GM12873 (cell line): ENCODE measurements at regions not wholly inside any gene's neighbourhood (a gene's known extent, or its start where the extent isn't known, plus 50 kb on each side); places are given as distances from the start of the nearest gene placed in this dataset.

Experiments used
- CTCF ChIP-seq: IDR thresholded peaks from 2 replicates; pipeline ENCODE4 v1.5.1; 2012; ENCODE audit warnings: low read depth, mild to moderate bottlenecking, moderate library complexity, low read length, control low read depth; ENCODE audit not compliant: insufficient read depth; ENCODE audit errors: missing control alignments

- no peak for TF ChIP-seq CTCF
Observed at GRCh38 chr9:135340143-135340655, 139.4 kb upstream of the PPP1R26 start.

GRCh38 chr9:135340726-135341475 is 138.7 kb upstream of the PPP1R26 start:
- no peak for TF ChIP-seq CTCF

- TF ChIP-seq CTCF = no peak
Observed at GRCh38 chr9:135341612-135342169, 137.9 kb upstream of the PPP1R26 start.

GRCh38 chr9:135342206-135343130 is 137.1 kb upstream of the PPP1R26 start:
- no peak for TF ChIP-seq CTCF

- no peak for TF ChIP-seq CTCF
Observed at GRCh38 chr9:135343136-135343535, 136.4 kb upstream of the PPP1R26 start.

- TF ChIP-seq CTCF = peak; percentile 91
Observed at GRCh38 chr9:135343837-135344522, 135.6 kb upstream of the PPP1R26 start.
